Mesenchymal stem cell (in vitro differentiated cells and primary cell): ENCODE measurements at regions not wholly inside any gene's neighbourhood (a gene's known extent, or its start where the extent isn't known, plus 50 kb on each side); places are given as distances from the start of the nearest gene placed in this dataset.

ENCODE experiments used
- DNase-seq: peaks from one replicate; pipeline ENCODE4 v3.0.0-alpha.2; 2013
- H2AFZ ChIP-seq: one replicate; pipeline ENCODE4 v1.6.1; 2013; ENCODE audit warnings: low read depth, mild to moderate bottlenecking, control low read depth, inconsistent platforms, low read length, moderate library complexity
- H2AK5ac ChIP-seq: 2 replicates; pipeline ENCODE4 v1.6.1; 2013; ENCODE audit warnings: low read length, moderate library complexity, mild to moderate bottlenecking, inconsistent platforms; ENCODE audit not compliant: severe bottlenecking
- H2BK120ac ChIP-seq: one replicate; pipeline ENCODE4 v1.6.1; 2013; ENCODE audit warnings: low read depth, mild to moderate bottlenecking, inconsistent platforms, low read length, moderate library complexity
- H2BK12ac ChIP-seq, 2 experiments: one replicate each; pipeline ENCODE4 v1.6.1; 2013; ENCODE audit warnings: inconsistent platforms in 2 of 2, low read length in 2 of 2, mild to moderate bottlenecking in 2 of 2, moderate library complexity in 2 of 2, control low read depth in 1 of 2
- H2BK15ac ChIP-seq: one replicate; pipeline ENCODE4 v1.6.1; 2013; ENCODE audit warnings: mild to moderate bottlenecking, low read depth, inconsistent platforms; ENCODE audit not compliant: poor library complexity, severe bottlenecking
- H2BK5ac ChIP-seq: 2 replicates; pipeline ENCODE4 v1.6.1; 2013; ENCODE audit warnings: low read depth, mild to moderate bottlenecking, low read length, control low read depth, inconsistent platforms; ENCODE audit not compliant: poor library complexity, severe bottlenecking
- H3K14ac ChIP-seq, 2 experiments: one replicate each; pipeline ENCODE4 v1.6.1; 2013; ENCODE audit warnings: inconsistent platforms in 2 of 2, low read length in 2 of 2, control low read depth in 1 of 2, mild to moderate bottlenecking in 1 of 2, moderate library complexity in 1 of 2
- H3K18ac ChIP-seq, 2 experiments: one replicate each; pipeline ENCODE4 v1.6.1; 2013; ENCODE audit warnings: inconsistent platforms in 2 of 2, low read length in 2 of 2, control low read depth in 1 of 2, low read depth in 1 of 2, mild to moderate bottlenecking in 1 of 2
- H3K23ac ChIP-seq, 2 experiments: one replicate each; pipeline ENCODE4 v1.6.1; 2013; ENCODE audit warnings: inconsistent platforms in 2 of 2, low read length in 2 of 2, mild to moderate bottlenecking in 2 of 2, moderate library complexity in 2 of 2, control low read depth in 1 of 2
- H3K27ac ChIP-seq: 2 replicates; pipeline ENCODE4 v1.5.1; 2013; ENCODE audit warnings: mild to moderate bottlenecking, moderate library complexity, low read length, control low read depth, inconsistent platforms; ENCODE audit not compliant: poor library complexity, severe bottlenecking
- H3K27me3 ChIP-seq, 2 experiments: 2 replicates each; pipeline versions ENCODE4 v1.6.1 to v1.7.0; 2013; ENCODE audit warnings: low read length in 2 of 2, mild to moderate bottlenecking in 2 of 2, moderate library complexity in 2 of 2, control low read depth in 1 of 2, inconsistent platforms in 1 of 2; ENCODE audit not compliant: control insufficient read depth in 1 of 2, insufficient read depth in 1 of 2
- H3K36me3 ChIP-seq, 2 experiments: 2 replicates each; pipeline versions ENCODE4 v1.6.1 to v1.7.0; 2013; ENCODE audit warnings: low read length in 2 of 2, control low read depth in 1 of 2, inconsistent platforms in 1 of 2, low read depth in 1 of 2, mild to moderate bottlenecking in 1 of 2; ENCODE audit not compliant: insufficient read depth in 2 of 2, control insufficient read depth in 1 of 2
- H3K4ac ChIP-seq, 2 experiments: one replicate each; pipeline ENCODE4 v1.6.1; 2013; ENCODE audit warnings: inconsistent platforms in 2 of 2, low read length in 2 of 2, mild to moderate bottlenecking in 2 of 2, moderate library complexity in 2 of 2, control low read depth in 1 of 2, low read depth in 1 of 2
- H3K4me1 ChIP-seq: 2 replicates; pipeline ENCODE4 v1.6.1; 2013; ENCODE audit warnings: low read depth, low read length, control low read depth; ENCODE audit not compliant: control insufficient read depth, insufficient read depth
- H3K4me2 ChIP-seq: 2 replicates; pipeline ENCODE4 v1.6.1; 2013; ENCODE audit warnings: low read length, mild to moderate bottlenecking, inconsistent platforms; ENCODE audit not compliant: poor library complexity, severe bottlenecking
- H3K4me3 ChIP-seq, 2 experiments: 2 replicates each; pipeline versions ENCODE4 v1.5.1 to v1.7.0; 2013; ENCODE audit warnings: low read length in 2 of 2, mild to moderate bottlenecking in 2 of 2, control low read depth in 1 of 2, low read depth in 1 of 2; ENCODE audit not compliant: insufficient read depth in 1 of 2
- H3K79me1 ChIP-seq: replicated peaks from 2 replicates; pipeline ENCODE4 v1.6.1; 2013; ENCODE audit warnings: mild to moderate bottlenecking, control low read depth, low read length, inconsistent platforms; ENCODE audit not compliant: poor library complexity, severe bottlenecking
- H3K9ac ChIP-seq: 2 replicates; pipeline ENCODE4 v1.7.0; 2013; ENCODE audit warnings: mild to moderate bottlenecking, low read length, moderate library complexity
- H3K9me3 ChIP-seq: 2 replicates; pipeline ENCODE4 v1.7.0; 2013; ENCODE audit warnings: mild to moderate bottlenecking, low read length; ENCODE audit not compliant: control insufficient read depth
- H4K8ac ChIP-seq: one replicate; pipeline ENCODE4 v1.6.1; 2013; ENCODE audit warnings: inconsistent platforms, mild to moderate bottlenecking, low read length, moderate library complexity
- H4K91ac ChIP-seq: one replicate; pipeline ENCODE4 v1.6.1; 2013; ENCODE audit warnings: mild to moderate bottlenecking, low read length, inconsistent platforms
- WGBS: methylation state at CpG from one replicate; pipeline ENCODE4 v1.1.7; 2013; ENCODE audit warnings: mixed read lengths; 5-methylcytosine and 5-hydroxymethylcytosine counted together

- Histone ChIP-seq H4K8ac (no peak overlapping the region), H3K9ac (no peak overlapping the region), H2BK12ac (no peak overlapping the region), H2AK5ac (no peak overlapping the region), H2AFZ (no peak overlapping the region), H3K27ac (no peak overlapping the region), H3K4me3 (no peak overlapping the region), H3K23ac (no peak overlapping the region), H4K91ac (no peak overlapping the region), H3K27me3 (no peaks in the 10 kb centered on the region), H3K4ac (no peak overlapping the region), H3K18ac (no peak overlapping the region), H2BK120ac (no peak overlapping the region), H2BK5ac (no peak overlapping the region), H3K79me1 (no peaks in the 10 kb centered on the region), H3K4me2 (no peak overlapping the region), H3K14ac (no peak overlapping the region), H3K4me1 (no peaks in the 10 kb centered on the region), H3K36me3 (no peaks in the 10 kb centered on the region), H3K9me3 (peaks cover 17% of the 10 kb centered on the region), H2BK15ac (no peak overlapping the region)
- DNase-seq = no peak
Measured at GRCh38 chr13:54356209-54356608, 1327.6 kb downstream of the OLFM4 start.

- Histone ChIP-seq H3K9me3 (peaks cover 23% of the 10 kb centered on the region), H3K4me1 (no peaks in the 10 kb centered on the region), H4K91ac (no peak overlapping the region), H3K9ac (no peak overlapping the region), H3K4me2 (no peak overlapping the region), H3K23ac (no peak overlapping the region), H3K4ac (no peak overlapping the region), H2BK120ac (no peak overlapping the region), H3K27ac (no peak overlapping the region), H3K18ac (no peak overlapping the region), H3K79me1 (no peaks in the 10 kb centered on the region), H4K8ac (no peak overlapping the region), H2BK15ac (no peak overlapping the region), H3K27me3 (no peaks in the 10 kb centered on the region), H2BK5ac (no peak overlapping the region), H2BK12ac (no peak overlapping the region), H2AK5ac (no peak overlapping the region), H3K36me3 (no peaks in the 10 kb centered on the region), H3K4me3 (no peak overlapping the region), H3K14ac (no peak overlapping the region), H2AFZ (no peak overlapping the region)
- no peak for DNase-seq
- WGBS = 33% methylated on average over 1 of the region's 1 CpG
Measured at GRCh38 chr13:54356849-54357248, 1328.2 kb downstream of the OLFM4 start.

DNA sequence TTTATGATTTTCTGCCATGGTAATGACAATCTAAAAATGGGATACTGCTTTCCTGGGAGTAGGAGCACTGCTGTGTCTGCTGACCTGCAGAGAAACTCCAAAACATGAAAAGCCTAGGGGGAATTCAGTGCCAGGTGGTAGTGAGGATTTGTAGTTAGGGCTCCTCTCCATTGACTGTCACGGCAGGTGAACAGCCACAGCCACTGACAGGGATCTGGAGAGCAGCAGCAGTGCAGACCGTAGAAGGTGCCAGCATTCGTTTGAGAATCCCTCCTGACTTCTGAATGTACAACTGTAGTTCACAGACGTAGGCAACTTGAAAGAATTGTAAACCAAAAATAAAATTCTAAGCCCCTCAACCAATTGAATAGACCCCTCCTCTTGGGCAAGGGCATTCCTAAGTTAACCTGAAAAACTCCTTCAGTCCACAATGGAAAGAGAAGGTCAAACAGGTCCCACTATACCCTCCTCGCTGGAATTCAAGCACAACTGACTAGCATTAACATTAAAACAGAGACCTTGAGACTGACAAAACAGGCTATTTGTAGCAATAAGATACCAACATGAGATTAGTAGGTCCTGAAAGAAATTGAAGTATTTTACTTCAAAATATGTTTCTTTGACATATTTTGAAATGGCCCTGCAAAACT lies 1328.8 kb downstream of the OLFM4 start:
- Histone ChIP-seq H4K8ac (no peak overlapping the region), H3K18ac (no peak overlapping the region), H2BK120ac (no peak overlapping the region), H3K14ac (no peak overlapping the region), H2AFZ (no peak overlapping the region), H3K4ac (no peak overlapping the region), H3K27me3 (no peaks in the 10 kb centered on the region), H3K36me3 (no peaks in the 10 kb centered on the region), H3K9me3 (peaks cover 24% of the 10 kb centered on the region), H3K79me1 (no peaks in the 10 kb centered on the region), H2BK15ac (no peak overlapping the region), H3K23ac (no peak overlapping the region), H3K4me2 (no peak overlapping the region), H2BK12ac (no peak overlapping the region), H3K4me3 (no peak overlapping the region), H2BK5ac (no peak overlapping the region), H2AK5ac (no peak overlapping the region), H3K9ac (no peak overlapping the region), H3K27ac (no peak overlapping the region), H3K4me1 (no peaks in the 10 kb centered on the region), H4K91ac (no peak overlapping the region)
- WGBS = 78% methylated on average over 4 of the region's 5 CpGs
- no peak for DNase-seq

DNA sequence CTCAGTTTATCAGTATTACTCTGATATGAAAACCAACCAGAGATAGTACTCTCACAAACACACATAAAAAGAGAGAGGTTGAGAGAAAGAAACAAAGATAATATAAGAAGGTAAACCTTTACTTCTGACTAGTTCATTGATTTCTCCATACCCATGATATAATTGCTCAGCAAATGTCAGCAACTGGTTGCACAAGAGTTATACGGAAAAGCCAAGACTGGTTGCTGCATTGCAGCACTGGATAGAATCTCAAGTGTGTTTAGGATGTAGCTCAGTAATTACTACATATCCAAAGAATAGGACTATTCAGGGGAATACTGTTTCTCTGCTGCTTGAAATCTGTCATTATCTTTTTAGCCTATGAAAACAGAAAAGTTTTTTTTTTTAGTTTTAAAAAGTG lies 1332.8 kb downstream of the OLFM4 start:
- WGBS = 100% methylated on average over 1 of the region's 1 CpG
- Histone ChIP-seq H2AFZ (no peak overlapping the region), H4K91ac (no peak overlapping the region), H2AK5ac (no peak overlapping the region), H2BK15ac (no peak overlapping the region), H3K4me1 (no peaks in the 10 kb centered on the region), H3K14ac (no peak overlapping the region), H2BK12ac (no peak overlapping the region), H2BK5ac (no peak overlapping the region), H3K18ac (no peak overlapping the region), H3K36me3 (no peaks in the 10 kb centered on the region), H3K4ac (no peak overlapping the region), H3K27me3 (no peaks in the 10 kb centered on the region), H3K4me3 (no peak overlapping the region), H3K79me1 (no peaks in the 10 kb centered on the region), H3K9me3 (peaks cover 31% of the 10 kb centered on the region), H2BK120ac (no peak overlapping the region), H3K27ac (no peak overlapping the region), H3K4me2 (no peak overlapping the region), H3K23ac (no peak overlapping the region), H3K9ac (no peak overlapping the region), H4K8ac (no peak overlapping the region)
- DNase-seq = no peak
